Iris pigment epithelial cell (primary cell): ENCODE measurements at regions not wholly inside any gene's neighbourhood (a gene's known extent, or its start where the extent isn't known, plus 50 kb on each side); places are given as distances from the start of the nearest gene placed in this dataset.
"Not testable (repeated sequence)": the region's sequence is repeated elsewhere in the genome, so short reads cannot be mapped to it uniquely, and the experiment has no call there.

ENCODE experiments used
- DNase-seq: peaks from one replicate; pipeline ENCODE4 v3.0.0-alpha.2; 2011; ENCODE audit warnings: low read depth

GRCh38 chr6:93943661-93944060 is 524.3 kb upstream of the EPHA7 start:
- no peak for DNase-seq

GRCh38 chr6:93940381-93940780 is 521.0 kb upstream of the EPHA7 start:
- no peak for DNase-seq

- DNase-seq: no peak
These were observed 512.8 kb upstream of the EPHA7 start for GRCh38 chr6:93932175-93932574.

- no peak for DNase-seq
These were observed 508.4 kb upstream of the EPHA7 start for GRCh38 chr6:93927731-93928130.

GRCh38 chr6:93919365-93919764 is 500.0 kb upstream of the EPHA7 start:
- no peak for DNase-seq

- no peak for DNase-seq
These were observed 498.9 kb upstream of the EPHA7 start for GRCh38 chr6:93918258-93918657.

GRCh38 chr6:93917216-93917615 is 497.9 kb upstream of the EPHA7 start:
- DNase-seq: no peak

GRCh38 chr6:93916716-93917115 is 497.4 kb upstream of the EPHA7 start:
- DNase-seq: no peak

- no peak for DNase-seq
These were observed 496.6 kb upstream of the EPHA7 start for GRCh38 chr6:93915961-93916360.

GRCh38 chr6:93902517-93902916 is 483.2 kb upstream of the EPHA7 start:
- no peak for DNase-seq

GRCh38 chr6:93900142-93900541 is 480.8 kb upstream of the EPHA7 start:
- DNase-seq: no peak

GRCh38 chr6:93896081-93896480 is 476.7 kb upstream of the EPHA7 start:
- peak; percentile 0 for DNase-seq

- DNase-seq: peak; percentile 2
These were observed 475.2 kb upstream of the EPHA7 start for GRCh38 chr6:93894521-93894920.

GRCh38 chr6:93889713-93890112 is 470.4 kb upstream of the EPHA7 start:
- DNase-seq: no peak

GRCh38 chr6:93886416-93886815 is 467.1 kb upstream of the EPHA7 start:
- no peak for DNase-seq

GRCh38 chr6:93859971-93860370 is 440.6 kb upstream of the EPHA7 start:
- DNase-seq: no peak

- DNase-seq: no peak
These were observed 438.9 kb upstream of the EPHA7 start for GRCh38 chr6:93858213-93858612.

GRCh38 chr6:93849857-93850256 is 430.5 kb upstream of the EPHA7 start:
- DNase-seq: peak; percentile 4

GRCh38 chr6:93848031-93848742 is 428.8 kb upstream of the EPHA7 start:
- DNase-seq: no peak

- DNase-seq: no peak
These were observed 422.8 kb upstream of the EPHA7 start for GRCh38 chr6:93842178-93842577.

- DNase-seq: not testable (repeated sequence)
These were observed 416.2 kb upstream of the EPHA7 start for GRCh38 chr6:93835451-93836145.

GRCh38 chr6:93835026-93835425 is 415.7 kb upstream of the EPHA7 start:
- DNase-seq: not testable (repeated sequence)

GRCh38 chr6:93833326-93833725 is 414.0 kb upstream of the EPHA7 start:
- not testable (repeated sequence) for DNase-seq

- DNase-seq: not testable (repeated sequence)
These were observed 410.4 kb upstream of the EPHA7 start for GRCh38 chr6:93829757-93830156.
